Stimulated activated CD8-positive, alpha-beta memory T cell treated with anti-CD3 and anti-CD28 coated beads, Interleukin-7, amount 100 ng/mL, for 48 hours (primary cell): ENCODE measurements at regions not wholly inside any gene's neighbourhood (a gene's known extent, or its start where the extent isn't known, plus 50 kb on each side); places are given as distances from the start of the nearest gene placed in this dataset.
"Not testable (repeated sequence)": the region's sequence is repeated elsewhere in the genome, so short reads cannot be mapped to it uniquely, and the experiment has no call there.

Experiments
- DNase-seq, 2 donors: peaks; one replicate each; pipeline ENCODE4 v3.0.0-alpha.2; 2020; ENCODE audit warnings: low read depth in 1 of 2; ENCODE audit errors: extremely low read depth in 1 of 2

DNA sequence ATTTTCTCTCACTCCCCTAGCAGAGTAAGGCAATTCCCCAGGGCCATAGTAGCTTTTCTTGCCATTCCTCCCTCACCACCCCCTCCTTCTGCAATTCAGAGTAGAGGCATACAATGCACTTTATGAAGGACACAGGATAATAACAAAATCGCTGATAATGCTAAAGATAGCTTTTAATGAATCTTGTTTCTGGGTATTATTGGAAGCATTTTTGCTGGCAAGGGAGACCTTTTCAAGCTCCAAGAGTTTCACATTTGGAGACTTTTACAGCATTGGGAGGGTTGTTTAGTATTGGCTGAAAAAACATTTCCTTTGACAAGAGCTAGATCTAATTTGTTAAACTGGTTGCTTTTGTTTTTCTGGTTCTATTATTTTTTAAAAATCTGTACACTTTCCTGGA lies 573.0 kb upstream of the C16orf82 start:
- no peak for DNase-seq

DNA sequence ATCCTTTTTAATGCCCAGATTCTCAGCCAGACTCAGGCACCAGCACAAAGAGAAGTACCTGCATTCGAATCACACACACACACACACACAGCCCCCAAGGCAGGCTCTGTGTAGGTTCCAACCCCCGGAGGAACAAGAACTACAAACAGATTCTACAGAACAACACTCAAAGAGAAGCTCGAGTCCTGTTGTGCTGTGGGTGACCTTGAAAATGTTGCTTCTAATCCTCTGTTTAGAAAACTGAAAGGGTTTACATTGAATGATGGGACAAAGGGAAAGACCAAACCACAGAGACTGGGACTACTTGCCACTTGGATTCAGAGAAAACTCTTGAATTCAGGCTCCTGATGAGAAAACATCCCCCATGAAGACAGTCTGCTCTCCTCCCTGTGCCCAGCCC lies 568.8 kb upstream of the C16orf82 start:
- no peak for DNase-seq

DNA sequence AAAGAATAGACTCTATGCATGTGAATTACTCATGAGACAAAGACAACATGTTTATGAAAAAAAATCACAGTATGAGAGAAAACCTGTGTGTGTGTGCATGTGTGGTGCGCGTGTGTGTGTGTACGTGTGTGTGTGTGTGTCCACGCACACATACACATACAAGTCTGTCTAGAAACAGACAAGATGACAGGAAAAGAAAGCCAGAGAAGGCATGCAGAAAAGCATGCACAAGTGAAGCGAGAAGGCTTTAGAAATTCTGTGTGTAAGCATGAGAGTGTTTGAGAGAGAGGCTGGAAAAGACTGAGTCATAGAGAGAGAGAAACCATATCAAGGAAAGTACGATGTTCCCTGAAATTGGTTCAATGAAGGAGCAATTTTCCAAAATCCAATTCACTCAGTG lies 566.4 kb upstream of the C16orf82 start:
- DNase-seq = no peak

DNA sequence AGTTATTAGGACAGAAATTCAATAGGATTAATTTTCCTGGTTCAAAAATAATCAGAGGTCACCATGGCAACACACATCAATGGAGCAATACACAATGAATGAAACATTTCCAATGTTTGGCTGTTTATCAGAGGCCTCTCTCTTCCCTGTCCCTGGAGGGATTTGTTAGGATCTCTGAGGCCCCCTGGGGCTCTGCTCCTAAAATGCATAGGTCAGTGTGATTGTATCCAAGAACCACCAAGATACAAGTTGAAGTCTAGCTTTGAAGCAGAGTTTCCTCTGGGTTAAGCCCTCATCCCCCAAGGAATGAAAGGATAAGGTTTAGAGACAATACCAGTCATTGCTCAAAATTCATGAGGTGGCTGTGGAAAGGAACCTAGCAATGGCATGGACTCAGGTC lies 561.2 kb upstream of the C16orf82 start:
- no peak for DNase-seq

DNA sequence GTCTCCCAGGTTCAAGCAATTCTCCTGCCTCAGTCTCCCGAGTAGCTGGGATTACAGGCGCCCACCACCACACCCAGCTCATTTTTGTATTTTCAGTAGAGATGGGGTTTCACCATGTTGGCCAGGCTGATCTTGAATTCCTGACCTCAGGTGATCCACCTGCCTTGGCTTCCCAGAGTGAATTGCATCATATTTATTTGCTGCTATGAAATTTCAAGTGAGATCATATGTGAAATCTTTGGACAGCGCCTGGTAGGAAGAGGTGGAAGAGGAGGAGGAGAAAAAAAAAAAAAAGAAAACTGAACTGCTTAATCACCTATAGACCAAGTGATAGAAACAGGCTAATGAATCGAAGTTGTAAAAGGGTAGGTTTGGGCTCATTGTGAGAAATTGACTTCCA lies 557.8 kb upstream of the C16orf82 start:
- DNase-seq = not testable (repeated sequence)

DNA sequence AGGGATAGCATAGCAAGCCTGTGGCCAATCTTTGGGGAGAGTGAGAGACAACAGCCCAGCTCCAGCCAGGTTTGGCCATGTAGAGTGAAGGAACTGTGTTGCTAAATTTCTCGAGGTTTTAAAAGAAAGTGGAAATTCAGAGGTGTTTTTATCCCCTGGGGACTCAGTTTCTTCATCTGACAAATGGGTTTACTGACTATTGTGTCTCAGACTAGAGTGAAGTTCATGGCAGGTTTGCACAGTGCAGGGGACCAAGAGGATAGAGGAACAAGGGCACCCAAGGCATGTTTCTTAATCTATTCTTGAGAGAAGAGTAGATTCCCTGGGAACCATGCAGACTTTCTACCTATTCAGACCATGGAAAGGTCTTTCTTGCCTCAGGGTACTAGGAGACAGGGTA lies 555.8 kb upstream of the C16orf82 start:
- DNase-seq = no peak

DNA sequence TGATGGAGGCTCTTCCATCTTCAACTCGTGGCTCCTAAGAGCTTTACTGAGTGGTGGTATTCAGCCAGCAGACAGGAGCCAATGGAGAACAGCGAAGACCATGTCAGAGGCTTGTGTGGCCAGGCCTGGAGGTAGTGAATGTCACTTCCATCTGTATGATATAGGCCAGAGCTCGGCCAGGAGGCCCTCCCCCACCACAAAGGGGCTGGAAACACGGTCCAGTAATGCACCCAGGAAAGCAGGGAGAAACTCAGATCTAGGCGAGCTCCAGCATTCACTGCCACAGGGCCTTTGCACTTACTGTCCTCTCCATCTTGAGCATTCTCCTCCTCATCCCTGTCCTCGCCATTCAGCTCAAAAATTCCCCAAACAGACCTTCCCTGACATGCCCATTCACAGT lies 555.3 kb upstream of the C16orf82 start:
- no peak for DNase-seq

DNA sequence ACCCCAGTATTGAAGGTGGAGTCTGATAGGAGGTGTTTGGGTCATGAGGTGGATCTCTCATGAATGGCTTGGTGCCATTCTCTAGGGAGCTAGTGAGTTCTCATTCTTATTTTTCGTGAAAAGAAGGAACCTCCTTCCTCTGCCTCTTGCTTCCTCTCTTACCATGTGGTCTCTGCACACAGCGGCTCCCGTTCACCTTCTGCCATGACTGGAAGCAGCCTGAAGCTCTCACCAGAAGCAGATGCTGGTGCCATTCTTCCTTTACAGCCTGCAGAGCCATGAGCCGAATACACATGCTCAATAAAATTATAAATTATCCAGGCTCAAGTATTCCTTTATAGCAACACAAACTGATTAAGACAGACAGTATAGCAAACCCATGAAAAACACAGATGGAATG lies 545.1 kb upstream of the C16orf82 start:
- DNase-seq = no peak

DNA sequence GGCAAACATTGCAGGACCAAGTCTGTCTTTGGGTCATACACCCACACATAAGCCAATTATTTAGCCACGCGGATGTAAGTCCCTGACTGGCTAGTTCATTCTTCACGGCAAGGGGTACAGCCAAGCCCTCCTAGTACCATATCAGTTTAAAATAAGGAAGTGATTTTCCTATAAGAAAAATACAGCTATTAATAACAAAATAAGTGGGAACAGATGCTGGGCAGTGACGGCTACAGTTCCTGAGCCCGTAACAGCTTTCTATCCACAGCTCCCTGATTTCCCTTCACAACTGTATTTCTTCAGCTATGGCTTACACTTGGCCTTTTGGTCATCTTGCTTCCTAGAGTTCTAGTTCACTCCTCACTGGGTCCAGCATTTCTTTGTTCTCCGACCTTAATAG lies 542.4 kb upstream of the C16orf82 start:
- no peak for DNase-seq

DNA sequence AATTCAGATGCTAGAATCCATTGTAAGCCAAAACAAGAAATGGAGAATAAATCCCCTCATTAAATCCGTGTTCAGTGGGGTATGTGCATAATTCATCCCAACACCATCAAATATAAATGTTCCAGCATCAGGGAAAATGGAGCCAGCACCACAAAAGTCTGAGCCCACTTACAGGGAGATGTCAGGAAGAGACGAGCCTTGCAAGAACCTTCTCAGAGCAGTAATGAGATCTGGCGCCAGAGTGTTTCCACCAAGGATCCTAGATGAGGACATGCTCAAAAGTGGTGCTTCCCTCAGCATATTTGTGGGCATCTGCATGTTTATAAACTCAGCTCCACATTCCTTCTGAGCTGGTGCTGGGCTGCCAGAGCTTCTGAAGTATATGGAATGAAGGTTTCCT lies 541.9 kb upstream of the C16orf82 start:
- no peak for DNase-seq

DNA sequence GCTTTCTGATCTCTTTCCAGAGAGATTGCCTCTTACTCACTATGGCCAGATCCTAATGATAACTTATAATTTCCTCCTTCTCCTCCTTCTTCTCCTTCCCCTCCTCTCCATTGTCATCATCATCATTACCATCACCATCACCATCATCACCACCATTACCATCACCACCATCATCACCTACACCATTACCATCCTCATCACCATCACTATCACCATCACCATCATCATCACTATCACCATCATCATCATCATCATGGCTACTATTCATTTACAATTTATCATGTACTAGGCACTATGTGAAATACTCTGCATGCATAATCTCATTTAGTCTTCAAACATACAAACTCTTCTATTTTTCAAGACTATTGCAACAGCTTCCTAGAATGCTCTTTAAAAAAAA lies 540.9 kb upstream of the C16orf82 start:
- no peak for DNase-seq

DNA sequence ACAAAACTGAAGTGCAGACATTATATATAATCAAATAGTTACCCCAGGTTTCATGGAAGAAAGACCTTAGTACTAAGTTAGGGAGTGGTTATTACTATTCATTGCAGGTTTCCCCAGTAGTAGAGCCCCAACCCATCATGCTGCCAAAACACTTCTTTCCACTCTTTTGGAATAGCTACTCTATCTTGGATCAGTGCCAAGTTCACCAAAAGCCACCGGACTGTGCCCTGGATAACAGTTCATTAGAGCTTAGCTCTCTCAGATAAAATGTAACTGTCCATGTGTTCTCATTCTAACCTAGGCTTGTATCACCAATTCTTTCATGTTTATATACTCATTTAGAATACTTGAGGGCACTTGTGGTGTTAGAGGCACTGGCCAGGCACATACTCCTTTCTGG lies 540.1 kb upstream of the C16orf82 start:
- DNase-seq = no peak

DNA sequence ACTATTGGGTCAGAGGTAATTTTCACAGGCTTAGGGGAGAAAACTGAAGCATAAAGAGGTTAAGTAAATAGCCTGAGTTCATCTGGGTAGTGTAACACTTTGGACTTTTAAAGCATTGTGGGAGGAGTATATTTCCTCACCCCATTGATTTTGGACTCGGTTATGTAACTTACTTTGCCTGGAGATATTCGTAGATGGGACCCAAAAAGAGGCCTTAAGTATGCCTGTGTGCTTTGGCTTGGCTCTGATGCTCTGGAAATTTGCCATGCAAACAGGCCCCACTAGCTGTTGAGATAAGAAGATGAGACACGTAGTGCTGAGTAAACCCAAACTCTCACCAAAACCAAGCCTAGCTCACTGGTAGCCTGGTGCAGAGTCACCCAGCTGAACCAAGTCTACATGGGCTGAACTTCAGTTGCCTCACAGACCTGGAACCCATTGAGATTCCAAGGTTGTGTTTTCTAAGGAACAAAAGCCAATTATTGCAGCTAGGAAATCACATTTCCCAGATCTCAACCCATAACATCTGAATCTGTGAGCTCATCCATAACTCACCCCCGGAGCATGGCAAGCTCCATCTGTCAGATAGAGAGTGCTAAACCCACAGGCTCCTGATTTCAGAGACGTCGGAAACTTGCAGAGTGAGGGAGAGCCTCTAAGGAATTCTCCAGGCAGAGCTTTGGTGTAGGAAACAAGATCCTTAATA lies 536.0 kb upstream of the C16orf82 start:
- no peak for DNase-seq

DNA sequence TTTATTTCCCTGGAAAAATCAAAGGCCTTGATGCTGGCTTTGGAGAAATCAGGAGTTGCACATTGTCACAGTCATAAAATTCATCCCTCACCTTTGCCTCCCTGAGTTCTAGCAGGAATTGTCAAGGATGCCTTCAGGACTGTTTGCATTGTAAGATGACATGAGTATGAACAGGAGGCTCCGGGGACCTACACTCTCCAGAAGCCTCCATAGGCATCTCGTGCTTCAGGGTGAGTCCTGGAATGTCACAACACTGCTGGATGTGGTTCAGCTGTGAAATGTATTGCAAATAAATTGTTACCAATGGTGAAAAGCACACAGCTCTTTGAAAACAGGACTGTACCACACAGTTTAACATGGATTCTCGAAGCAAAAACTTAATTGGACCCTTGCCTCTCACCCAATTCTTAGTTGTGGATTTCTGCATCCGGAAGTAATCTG lies 535.4 kb upstream of the C16orf82 start:
- no peak for DNase-seq

DNA sequence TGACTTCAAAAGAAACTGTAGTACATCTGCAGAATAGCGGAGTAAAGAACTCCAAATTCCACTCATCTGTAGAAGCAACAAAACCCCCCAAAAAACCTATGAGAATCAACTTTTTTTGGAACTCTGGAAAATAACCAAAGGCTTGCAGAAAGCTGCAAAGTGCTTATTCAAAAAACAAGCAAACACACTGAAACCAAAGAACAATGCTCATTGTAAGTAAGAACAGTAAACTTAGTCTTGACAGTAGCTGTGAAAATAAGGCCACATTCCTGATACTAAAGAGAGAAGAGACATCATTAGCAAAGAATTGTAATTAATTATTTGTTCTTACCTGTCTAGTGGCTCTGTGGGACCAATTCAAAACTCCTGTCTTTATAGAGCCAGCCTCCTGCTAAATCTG lies 534.3 kb upstream of the C16orf82 start:
- no peak for DNase-seq

DNA sequence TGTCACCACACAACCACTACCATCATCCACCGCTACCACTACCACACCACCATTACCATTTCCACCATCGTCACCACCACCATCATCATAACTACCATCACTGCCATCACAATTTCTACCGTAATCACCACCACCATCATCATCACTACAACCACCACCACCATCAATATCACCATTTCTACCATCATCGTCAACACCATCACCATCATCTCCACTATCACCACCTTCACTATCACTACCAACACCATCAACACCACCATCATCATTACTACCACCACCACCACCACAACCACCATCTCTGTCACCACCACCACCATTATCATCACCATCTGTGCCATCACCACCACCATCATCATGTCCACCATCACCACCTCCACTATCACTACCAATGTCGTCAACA lies 524.5 kb upstream of the C16orf82 start:
- DNase-seq = no peak

DNA sequence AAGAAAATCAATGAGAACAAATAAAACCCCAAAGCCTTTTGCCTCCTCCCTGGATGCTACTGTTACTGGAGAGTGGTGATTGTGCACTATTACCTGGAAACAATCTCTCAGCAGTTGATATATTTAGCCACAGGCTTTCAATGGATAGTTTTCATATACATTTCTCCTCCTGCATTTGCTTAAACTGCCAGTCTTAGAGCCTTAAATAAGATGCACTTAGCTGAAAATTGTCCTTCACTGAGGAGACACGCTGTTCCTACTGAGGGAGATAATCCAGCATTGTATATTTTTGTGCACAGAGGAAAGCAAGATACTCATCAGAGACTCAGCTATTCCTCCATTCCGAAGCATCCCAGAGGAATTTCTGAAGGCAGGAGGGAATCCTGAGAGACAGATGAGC lies 520.2 kb upstream of the C16orf82 start:
- DNase-seq = no peak

DNA sequence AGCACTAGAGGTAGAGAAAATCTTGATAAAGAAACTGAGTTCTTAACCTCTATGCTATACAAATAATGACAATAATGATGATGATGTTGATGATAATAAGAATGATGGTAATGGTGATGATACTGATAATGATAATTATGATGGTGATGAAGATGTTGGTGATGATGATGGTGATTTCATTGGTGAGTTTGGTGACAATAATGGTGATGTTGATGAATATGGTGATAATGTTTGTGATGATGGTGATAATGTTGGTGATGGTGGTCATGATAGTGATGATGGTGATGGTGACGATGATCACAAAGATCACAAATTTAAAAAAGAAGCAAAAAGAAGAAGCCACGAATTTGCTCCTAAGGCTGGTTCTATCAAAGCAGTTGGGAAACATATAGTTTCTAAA lies 519.0 kb upstream of the C16orf82 start:
- no peak for DNase-seq

DNA sequence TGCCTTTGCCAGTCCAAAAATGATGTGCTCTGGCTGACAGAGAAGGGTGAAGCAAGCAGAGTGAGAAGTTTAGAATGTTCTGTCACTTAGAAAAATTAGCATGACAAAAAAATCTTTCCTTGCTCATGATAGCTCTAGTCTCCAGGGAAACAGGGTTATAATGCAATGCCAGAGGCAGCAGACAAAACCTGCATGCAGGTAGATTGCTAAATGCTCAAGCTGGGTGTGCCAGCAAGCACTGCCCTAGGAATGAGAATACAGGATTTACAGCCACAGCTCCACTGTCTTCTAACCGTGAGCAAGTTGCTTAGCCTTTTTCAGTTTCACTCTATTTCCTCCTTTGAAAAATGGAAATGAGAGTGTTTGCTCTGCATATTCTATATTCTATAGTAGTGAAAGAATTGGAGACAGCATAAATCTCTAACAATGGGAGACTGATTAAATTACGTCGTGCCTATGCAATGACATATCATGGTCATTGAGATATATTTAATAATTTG lies 516.6 kb upstream of the C16orf82 start:
- DNase-seq = no peak

DNA sequence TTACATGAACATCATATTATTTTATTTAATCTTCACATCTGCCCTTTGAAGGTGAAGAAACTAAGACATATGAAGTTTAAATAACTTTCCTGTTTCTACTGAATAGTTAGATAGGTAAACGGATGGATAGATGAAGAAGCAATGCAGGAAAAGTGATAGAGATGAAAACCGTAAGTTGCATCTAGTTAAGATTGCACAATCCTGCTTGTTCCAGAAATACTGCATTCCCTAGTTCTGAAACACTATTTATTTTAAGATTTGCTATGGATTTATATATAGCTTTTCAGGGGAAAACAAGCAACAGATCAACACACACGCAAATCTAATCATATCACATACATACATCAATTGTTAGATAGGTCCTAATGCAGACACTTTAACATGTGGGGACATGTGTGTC lies 512.7 kb upstream of the C16orf82 start:
- no peak for DNase-seq

DNA sequence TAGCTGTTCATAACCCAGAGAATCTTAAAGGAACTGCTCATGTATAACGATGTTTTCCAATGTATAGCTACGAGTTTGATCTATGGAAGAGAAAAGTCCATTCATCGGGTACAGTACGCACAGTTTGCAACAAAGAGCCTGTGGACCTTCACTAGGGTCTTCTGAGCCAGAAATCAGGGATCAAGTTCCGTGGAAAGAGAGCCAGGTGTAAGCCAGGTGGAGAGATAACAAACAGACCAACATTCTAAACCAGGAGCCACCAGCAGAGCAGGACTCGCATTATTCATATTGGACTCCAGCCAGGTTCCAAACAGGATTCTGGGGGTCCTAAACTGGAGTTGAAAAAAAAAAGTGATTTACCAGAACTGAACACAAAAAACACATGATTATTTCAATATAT lies 505.4 kb upstream of the C16orf82 start:
- no peak for DNase-seq

DNA sequence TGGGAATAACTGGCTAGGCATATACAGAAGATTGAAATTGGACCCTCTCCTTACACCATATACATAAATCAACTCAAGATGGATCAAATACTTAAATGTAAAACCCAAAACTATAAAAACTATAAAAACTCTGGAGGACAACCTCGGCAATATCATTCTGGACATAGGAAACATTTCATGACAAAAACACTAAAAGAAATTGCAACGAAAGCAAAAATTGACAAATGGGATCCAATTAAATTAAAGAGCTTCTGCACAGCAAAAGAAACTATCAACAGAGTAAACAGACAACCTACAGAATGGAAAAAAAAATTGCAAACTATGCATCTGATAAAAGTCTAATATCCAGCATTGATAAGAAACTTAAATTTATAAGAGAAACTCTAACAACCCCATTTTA lies 503.7 kb upstream of the C16orf82 start:
- no peak for DNase-seq

DNA sequence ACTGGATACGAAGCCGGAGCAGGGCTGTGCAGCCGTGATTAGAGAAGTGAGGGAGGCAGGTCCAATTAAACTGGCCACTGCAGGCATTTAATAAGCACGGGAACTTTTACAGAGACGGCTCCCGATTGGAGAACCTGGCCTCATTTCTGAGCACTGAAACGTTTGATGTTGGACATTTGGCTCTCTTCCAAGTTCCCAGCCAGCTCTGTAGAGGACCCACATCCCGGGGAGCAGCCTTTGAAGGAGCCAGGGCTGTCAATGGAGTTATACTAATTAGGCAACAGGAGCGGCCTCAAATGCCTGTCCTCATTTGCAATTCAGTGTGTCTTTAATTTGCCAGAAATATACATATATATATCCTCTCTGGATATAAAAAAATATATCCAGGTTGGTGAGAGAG lies 499.4 kb upstream of the C16orf82 start:
- no peak for DNase-seq
